GM18907 (cell line): ENCODE measurements at regions not wholly inside any gene's neighbourhood (a gene's known extent, or its start where the extent isn't known, plus 50 kb on each side); places are given as distances from the start of the nearest gene placed in this dataset.

Experiments
- ATAC-seq: cut with Tn5 transposase; IDR thresholded peaks from one replicate; pipeline ENCODE4 v1.9.1; 2021; ENCODE audit warnings: mild to moderate bottlenecking, moderate library complexity; ENCODE audit not compliant: unreplicated experiment

DNA sequence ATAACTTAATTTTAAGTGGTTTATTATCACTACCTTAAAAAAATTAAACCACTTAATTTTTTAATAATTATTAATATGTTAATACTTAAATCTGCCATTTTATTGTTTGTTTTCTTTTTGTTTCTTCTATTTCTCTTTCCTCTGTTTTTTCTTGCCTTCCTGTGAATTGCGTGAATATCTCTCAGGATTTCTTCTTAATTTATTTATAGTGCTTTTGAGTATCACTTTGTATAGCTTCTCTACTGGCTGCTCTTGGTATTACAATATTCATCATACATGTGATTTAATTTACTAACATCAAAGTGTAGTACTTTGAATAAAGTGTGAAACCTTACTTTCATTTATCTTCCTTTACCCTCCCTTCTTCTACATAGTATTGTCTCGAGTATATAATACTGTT lies 349.5 kb upstream of the CPXCR1 start:
- no peak for ATAC-seq

DNA sequence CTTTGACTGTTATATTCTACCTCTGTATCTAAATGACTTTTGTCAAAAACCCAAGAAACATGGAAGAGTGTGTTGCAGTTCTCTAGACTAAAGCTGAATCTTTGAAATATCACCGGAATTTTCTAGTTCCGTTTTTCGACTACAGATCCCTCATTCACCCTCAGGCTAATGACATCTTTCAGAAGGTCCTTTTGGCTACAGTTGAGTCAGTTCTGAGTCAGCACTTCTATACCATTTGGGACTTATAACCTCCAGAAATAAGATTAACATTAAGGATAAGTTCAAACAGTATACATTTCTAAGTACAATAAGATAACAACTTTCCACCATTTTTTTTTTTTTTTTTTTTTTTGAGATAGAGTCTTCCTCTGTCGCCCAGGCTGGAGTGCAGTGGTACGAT lies 331.0 kb upstream of the CPXCR1 start:
- ATAC-seq: no peak

DNA sequence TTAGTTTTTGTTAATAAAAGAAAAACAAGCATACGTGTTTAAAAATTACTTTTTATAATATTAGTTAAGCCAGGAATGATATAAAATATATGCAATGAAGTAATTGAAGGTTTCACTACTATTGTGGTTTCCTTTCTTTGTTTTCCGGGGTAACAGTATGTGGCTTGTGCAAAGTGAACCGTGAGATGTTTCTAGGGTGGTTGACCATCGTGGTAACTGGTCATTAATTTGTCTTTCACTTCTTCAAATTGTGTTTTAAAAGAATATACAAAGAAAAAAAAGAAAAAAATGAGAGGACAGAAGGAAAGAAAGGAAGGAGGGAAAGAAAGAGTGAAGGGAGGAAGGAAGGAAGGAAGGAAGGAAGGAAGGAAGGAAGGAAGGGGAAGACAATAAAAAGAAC lies 330.1 kb upstream of the CPXCR1 start:
- ATAC-seq: no peak

GRCh38 chrX:88424071-88424470 lies 323.0 kb upstream of the CPXCR1 start:
- ATAC-seq: no peak

DNA sequence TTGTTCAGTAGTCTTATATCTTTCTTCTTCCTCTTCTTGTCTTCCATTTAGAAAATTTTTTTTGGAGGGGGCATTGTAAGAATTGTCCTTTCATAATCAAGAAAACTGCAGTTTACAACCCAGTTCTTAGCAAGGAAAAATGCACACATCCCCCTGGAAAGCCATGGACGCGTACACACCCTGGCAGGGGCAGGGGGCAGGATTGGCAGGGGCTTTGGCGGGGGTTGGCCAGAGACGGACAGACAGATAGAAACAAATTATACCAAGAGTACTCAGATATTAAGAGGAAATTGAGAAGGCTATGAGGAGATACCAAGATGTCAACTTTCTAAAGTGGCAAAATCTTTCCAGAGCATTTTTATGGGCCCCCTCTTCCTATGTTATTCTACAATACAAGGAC lies 322.5 kb upstream of the CPXCR1 start:
- no peak for ATAC-seq

DNA sequence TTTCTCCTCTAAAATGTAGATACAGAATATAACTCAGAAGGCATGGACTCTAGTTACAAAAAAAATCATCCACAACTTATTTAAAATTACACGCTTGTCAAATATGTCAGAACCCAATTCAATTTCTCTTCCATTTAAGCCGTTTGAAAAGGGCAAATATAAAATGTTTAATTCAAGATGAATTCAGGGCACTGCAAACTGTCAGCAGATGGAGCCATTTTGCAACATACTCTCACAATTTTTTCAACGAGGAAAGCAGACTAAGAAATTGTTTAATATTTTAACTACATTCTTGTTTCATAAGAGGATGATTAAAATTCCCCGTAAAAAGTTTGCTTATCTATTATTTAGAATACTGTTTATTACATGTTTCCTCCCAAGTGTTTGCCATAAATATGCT lies 321.3 kb upstream of the CPXCR1 start:
- ATAC-seq: no peak

DNA sequence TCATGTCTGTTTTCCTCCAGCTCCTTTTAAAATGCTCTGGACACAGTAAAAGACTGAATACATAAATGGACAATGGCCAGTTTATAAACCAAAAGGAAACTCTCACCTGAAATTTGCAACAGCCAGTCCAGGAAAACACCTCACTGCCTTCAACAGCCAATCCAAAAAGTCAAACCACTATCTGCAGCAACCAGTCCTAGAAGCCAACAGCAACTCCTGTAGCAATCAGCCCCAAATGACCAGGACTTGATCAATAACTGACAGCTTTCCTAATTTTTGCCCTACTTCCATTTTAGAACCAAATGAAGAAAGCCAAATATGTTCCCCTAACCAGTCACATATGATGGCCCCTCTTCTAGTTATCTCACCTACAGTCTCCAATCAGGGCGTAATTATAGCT lies 309.5 kb upstream of the CPXCR1 start:
- ATAC-seq: no peak

- ATAC-seq: no peak
Measured at GRCh38 chrX:88438209-88438608, 308.8 kb upstream of the CPXCR1 start.

GRCh38 chrX:88439935-88440334 lies 307.1 kb upstream of the CPXCR1 start:
- no peak for ATAC-seq
